ENCODE measurements at regions not wholly inside any gene's neighbourhood (a gene's known extent, or its start where the extent isn't known, plus 50 kb on each side); places are given as distances from the start of the nearest gene placed in this dataset.
"Not testable (repeated sequence)": the region's sequence is repeated elsewhere in the genome, so short reads cannot be mapped to it uniquely, and the experiment has no call there.

DNA sequence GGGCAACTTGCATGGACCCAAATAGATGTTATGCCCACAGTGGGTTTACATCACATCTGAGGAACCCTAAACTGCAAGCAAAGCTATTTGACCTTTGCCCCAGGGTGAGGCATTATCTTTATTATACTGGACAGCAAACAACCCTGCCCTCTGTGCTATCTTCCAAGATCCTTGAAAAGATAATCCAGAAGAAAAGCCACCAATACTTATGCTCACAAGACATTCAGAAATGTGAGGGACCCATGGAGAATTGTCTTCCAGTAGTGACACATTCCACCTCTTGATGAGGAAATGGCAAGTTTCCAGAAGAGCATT lies 53.0 kb upstream of the NDUFV2 start:
- no peak overlapping the region for H3K4me3 ChIP-seq
- no peak overlapping the region for H3K27ac ChIP-seq
- peaks cover 3 to 24% of the 10 kb centered on the region in 2 donors for H3K9me3 ChIP-seq
- H3K4me1 ChIP-seq: no peaks in the 10 kb centered on the region
- H3K27me3 ChIP-seq: no peaks in the 10 kb centered on the region
- no peaks in the 10 kb centered on the region for H3K36me3 ChIP-seq
- TF ChIP-seq CTCF (IDR thresholded peaks at IDR 0.05): no peak
- no peak for TF ChIP-seq POLR2AphosphoS5 (IDR thresholded peaks at IDR 0.05)
- TF ChIP-seq EP300 (IDR thresholded peaks at IDR 0.05; ENCODE audit: low read depth): no peak
- no peak for TF ChIP-seq POLR2A (IDR thresholded peaks at IDR 0.05)
- DNase-seq: no peak
- intact Hi-C loops (cut with DNase I; ENCODE audit: low total_unique reads): no loop called here
- in situ Hi-C loops (cut with MboI; ENCODE audit: low pct_ligation_motif_present in 1 of 4, low pct_unique_long_range_greater_than_20kb in 1 of 4, low sequenced_read_pairs in 3 of 4): no loop called here

- H3K4me1 ChIP-seq; H3K27ac ChIP-seq; DNase-seq; intact Hi-C loops (cut with DNase I; ENCODE audit: low total_unique reads); H3K4me3 ChIP-seq; H3K27me3 ChIP-seq; H3K36me3 ChIP-seq: not testable (repeated sequence)
- WGBS, 2 donors (ENCODE audit: low coverage in 1 of 2): 88 to 100% methylated on average over 1 of the region's 1 CpG
- peaks cover 3 to 24% of the 10 kb centered on the region in 2 donors for H3K9me3 ChIP-seq
- in situ Hi-C loops (cut with MboI; ENCODE audit: low pct_ligation_motif_present in 1 of 4, low pct_unique_long_range_greater_than_20kb in 1 of 4, low sequenced_read_pairs in 3 of 4): loop anchor here in 2 of 4 donors (25.0 kb wide), 2 partner anchors 287 to 462 kb away; partner anchors contain the start of gene TWSG1 (in 1 of the 2)
These were observed 51.7 kb upstream of the NDUFV2 start for GRCh38 chr18:9050628-9051284.

All from transverse colon (tissue), 4 donors.